PC-3 (cell line): ENCODE measurements at regions not wholly inside any gene's neighbourhood (a gene's known extent, or its start where the extent isn't known, plus 50 kb on each side); places are given as distances from the start of the nearest gene placed in this dataset.

ENCODE experiments used
- ATAC-seq: fragments of 200-7000 bp; cut with Tn5 transposase; 2 replicates; pipeline ENCODE4 v1.9.1; 2020; ENCODE audit warnings: mild to moderate bottlenecking, moderate library complexity
- BruUV-seq: library from RNA; stranded (reverse); fragments of 400-500 nt; replicated peaks from 2 replicates; lab custom pipeline; 2021; lab: Mats Ljungman, UMichigan
- CTCF ChIA-PET: fragments of 300-600 bp; sonication (Branson Sonifier 250); formaldehyde crosslinking; loops from one replicate; lab custom pipeline; 2022; ENCODE audit warnings: antibody characterized with exemption; lab: Charles Lee
- POLR2A ChIA-PET: fragments of 300-600 bp; sonication (Branson Sonifier 250); formaldehyde crosslinking; loops from one replicate; lab custom pipeline; 2022; ENCODE audit warnings: antibody characterized with exemption; ENCODE audit not compliant: unreplicated experiment; lab: Charles Lee
- DNase-seq: peaks from one replicate; pipeline ENCODE4 v3.0.0-alpha.2; 2015
- H2AFZ ChIP-seq: fragments of 300-600 bp; sonication (generic); 2 replicates; pipeline ENCODE4 v1.6.0; 2016; ENCODE audit warnings: antibody characterized with exemption, low read length
- H3F3A ChIP-seq: fragments of 300-600 bp; sonication (generic); one replicate; pipeline ENCODE4 v1.6.0; 2017; ENCODE audit warnings: antibody characterized with exemption, low read length, control low read depth, mild to moderate bottlenecking; ENCODE audit not compliant: unreplicated experiment
- H3K27ac ChIP-seq: fragments of 300-600 bp; sonication (generic); 2 replicates; pipeline ENCODE4 v1.5.1; 2016; ENCODE audit warnings: mild to moderate bottlenecking, low read length
- H3K27me3 ChIP-seq: fragments of 300-600 bp; sonication (generic); 2 replicates; pipeline ENCODE4 v1.6.1; 2016; ENCODE audit warnings: low read length, mixed read lengths
- H3K36me3 ChIP-seq: fragments of 300-600 bp; sonication (generic); 2 replicates; pipeline ENCODE4 v1.6.1; 2016; ENCODE audit warnings: low read depth, mixed run types, low read length, mixed read lengths
- H3K4me1 ChIP-seq: fragments of 300-600 bp; sonication (generic); 2 replicates; pipeline ENCODE4 v1.5.1; 2016; ENCODE audit warnings: low read length; ENCODE audit not compliant: insufficient read depth
- H3K4me2 ChIP-seq: fragments of 300-600 bp; sonication (generic); 2 replicates; pipeline ENCODE4 v1.6.0; 2016; ENCODE audit warnings: low read length
- H3K4me3 ChIP-seq: fragments of 300-600 bp; sonication (generic); 2 replicates; pipeline ENCODE4 v1.5.1; 2016; ENCODE audit warnings: mild to moderate bottlenecking, low read length, mixed read lengths
- H3K79me2 ChIP-seq: fragments of 300-600 bp; sonication (generic); 2 replicates; pipeline ENCODE4 v1.6.1; 2017; ENCODE audit warnings: low read length, mixed read lengths
- H3K9ac ChIP-seq: fragments of 300-600 bp; sonication (generic); 2 replicates; pipeline ENCODE4 v1.6.0; 2016; ENCODE audit warnings: mild to moderate bottlenecking, low read length
- H3K9me2 ChIP-seq: fragments of 300-600 bp; sonication (generic); replicated peaks from 2 replicates; pipeline ENCODE4 v1.6.1; 2016; ENCODE audit warnings: mixed run types, low read length, mixed read lengths
- H3K9me3 ChIP-seq: fragments of 300-600 bp; sonication (generic); 2 replicates; pipeline ENCODE4 v1.6.1; 2016; ENCODE audit warnings: low read length, mixed read lengths
- H4K20me1 ChIP-seq: fragments of 300-600 bp; sonication (generic); 2 replicates; pipeline ENCODE4 v1.6.1; 2016; ENCODE audit warnings: low read length, mixed read lengths
- CTCF ChIP-seq: fragments of 300-600 bp; sonication (generic); conservative IDR thresholded peaks from 2 replicates; pipeline ENCODE4 v1.5.1; 2017; ENCODE audit warnings: antibody characterized with exemption, low read depth, mild to moderate bottlenecking, low read length
- EZH2 ChIP-seq: fragments of 300-600 bp; sonication (generic); IDR thresholded peaks from one replicate; pipeline ENCODE4 v1.6.1; 2017; ENCODE audit warnings: antibody characterized with exemption, mild to moderate bottlenecking, low read length; ENCODE audit not compliant: unreplicated experiment
- EZH2phosphoT487 ChIP-seq: fragments of 300-600 bp; sonication (generic); IDR thresholded peaks from 2 replicates; pipeline ENCODE4 v1.6.1; 2018; ENCODE audit warnings: mild to moderate bottlenecking, antibody characterized with exemption, low read length, borderline replicate concordance
- intact Hi-C: fragments of 100-400 bp; cut with micrococcal nuclease; formaldehyde crosslinking; loops from 2 replicates; pipeline ENCODE4 v1.9.0; 2023

DNA sequence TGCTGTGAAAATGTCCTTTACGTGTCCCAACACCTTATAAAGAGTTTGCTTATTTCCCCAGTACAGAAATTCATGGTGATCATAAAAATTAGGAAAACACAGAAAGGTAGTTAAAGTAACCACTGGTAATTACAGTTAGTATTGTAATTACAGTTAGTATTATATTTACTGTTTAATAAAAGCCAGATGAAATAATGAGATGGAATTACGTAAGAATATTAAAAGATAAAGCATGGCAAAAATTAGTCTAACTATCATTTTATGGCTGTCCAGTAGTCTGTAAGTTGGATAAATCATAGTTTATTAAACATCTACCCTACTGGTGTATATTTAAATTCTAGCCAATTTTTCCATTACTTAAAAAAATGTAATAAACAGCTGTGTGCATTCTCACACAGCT lies 638.8 kb downstream of the ACTR3B start:
- H3K9ac ChIP-seq, result no peak overlapping the region
- H3K27ac ChIP-seq, result no peak overlapping the region
- ChIA-PET CTCF (no interaction called here), POLR2A (no interaction called here)
- no peaks in the 10 kb centered on the region for H3K9me2 ChIP-seq
- no peak overlapping the region for H3K4me3 ChIP-seq
- no peaks in the 10 kb centered on the region for H3K4me1 ChIP-seq
- no peaks in the 10 kb centered on the region for H3F3A ChIP-seq
- H3K4me2 ChIP-seq, result no peak overlapping the region
- no peak for TF ChIP-seq EZH2phosphoT487
- no peak for TF ChIP-seq CTCF
- no peak for TF ChIP-seq EZH2
- H3K36me3 ChIP-seq, result no peaks in the 10 kb centered on the region; the same call in 1 of the 2 replicates
- no peak for ATAC-seq
- H4K20me1 ChIP-seq, result no peaks in the 10 kb centered on the region
- 0 out of 2 replicates have a peak, but pooled peaks cover 10% of the 10 kb centered on the region for H3K9me3 ChIP-seq
- no peak for DNase-seq
- H2AFZ ChIP-seq, result no peak overlapping the region
- BruUV-seq, result no TSS peak
- no peaks in the 10 kb centered on the region for H3K27me3 ChIP-seq
- no peaks in the 10 kb centered on the region for H3K79me2 ChIP-seq
- intact Hi-C loops, result no loop called here

GRCh38 chr7:153398789-153399553 lies 639.4 kb downstream of the ACTR3B start:
- TF ChIP-seq CTCF (no peak), EZH2phosphoT487 (no peak), EZH2 (no peak)
- POLR2A ChIA-PET, result no interaction called here
- Histone ChIP-seq H3F3A (no peaks in the 10 kb centered on the region), H3K4me2 (no peak overlapping the region), H3K79me2 (no peaks in the 10 kb centered on the region), H3K9me2 (no peaks in the 10 kb centered on the region), H3K27ac (no peak overlapping the region), H3K4me1 (no peaks in the 10 kb centered on the region), H3K36me3 (no peaks in the 10 kb centered on the region; the same call in 1 of the 2 replicates), H4K20me1 (no peaks in the 10 kb centered on the region), H2AFZ (no peak overlapping the region), H3K9me3 (0 out of 2 replicates have a peak, but pooled peaks cover 4% of the 10 kb centered on the region), H3K9ac (no peak overlapping the region), H3K27me3 (no peaks in the 10 kb centered on the region), H3K4me3 (no peak overlapping the region)
- no TSS peak for BruUV-seq
- no peak for DNase-seq
- intact Hi-C loops, result no loop called here
- no peak for ATAC-seq
- CTCF ChIA-PET, result no interaction called here

DNA sequence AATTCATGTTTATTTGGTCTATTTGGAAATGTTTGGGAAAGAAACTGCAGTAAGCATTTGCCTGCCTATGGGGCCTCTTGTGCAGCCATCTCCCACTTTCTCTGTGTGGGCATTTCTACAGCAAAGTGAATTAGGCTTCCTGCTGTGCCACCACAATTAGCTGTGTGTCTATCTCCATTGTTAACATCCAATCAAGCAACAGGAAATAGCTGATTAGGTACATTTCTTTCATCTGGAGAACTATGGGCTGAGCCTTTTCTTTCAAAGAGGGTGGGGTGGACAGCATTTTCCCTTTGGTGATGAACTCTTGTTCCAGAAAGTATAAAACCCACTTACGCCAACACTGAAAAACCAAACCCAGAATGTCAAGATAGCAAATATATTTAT lies 640.0 kb downstream of the ACTR3B start:
- CTCF ChIA-PET, result no interaction called here
- TF ChIP-seq CTCF (no peak), EZH2phosphoT487 (no peak), EZH2 (no peak)
- Histone ChIP-seq H3K27ac (no peak overlapping the region), H3K4me1 (no peaks in the 10 kb centered on the region), H3K36me3 (no peaks in the 10 kb centered on the region), H2AFZ (no peak overlapping the region), H3K79me2 (no peaks in the 10 kb centered on the region), H3K9me3 (no peaks in the 10 kb centered on the region), H3K4me3 (no peak overlapping the region), H3K9me2 (no peaks in the 10 kb centered on the region), H3K27me3 (no peaks in the 10 kb centered on the region), H3K4me2 (no peak overlapping the region), H3F3A (no peaks in the 10 kb centered on the region), H4K20me1 (no peaks in the 10 kb centered on the region), H3K9ac (no peak overlapping the region)
- intact Hi-C loops, result no loop called here
- BruUV-seq, result no TSS peak
- ATAC-seq (no peak), DNase-seq (no peak)
- POLR2A ChIA-PET, result no interaction called here
